OCI-LY1 (cell line): ENCODE measurements at regions not wholly inside any gene's neighbourhood (a gene's known extent, or its start where the extent isn't known, plus 50 kb on each side); places are given as distances from the start of the nearest gene placed in this dataset.

Experiments used
- H2AFZ ChIP-seq: fragments of 200-600 bp; sonication (generic), shearing (Covaris generic); 2 replicates; pipeline ENCODE4 v1.6.0; 2014; ENCODE audit warnings: antibody characterized with exemption, mild to moderate bottlenecking, low read length
- H3F3A ChIP-seq: fragments of 200-600 bp; sonication (generic), shearing (Covaris generic); 2 replicates; pipeline ENCODE4 v1.6.0; 2014; ENCODE audit warnings: mild to moderate bottlenecking, antibody characterized with exemption, low read length, moderate library complexity; ENCODE audit not compliant: insufficient read depth
- H3K27ac ChIP-seq: fragments of 200-600 bp; sonication (generic); 2 replicates; pipeline ENCODE4 v1.5.1; 2014; ENCODE audit warnings: low read length, mixed run types, mild to moderate bottlenecking, low read depth; ENCODE audit not compliant: poor library complexity, severe bottlenecking
- H3K27me3 ChIP-seq: fragments of 200-600 bp; sonication (generic); 2 replicates; pipeline ENCODE4 v1.6.0; 2014; ENCODE audit warnings: antibody characterized with exemption, mild to moderate bottlenecking, low read length, moderate library complexity; ENCODE audit not compliant: insufficient read depth
- H3K36me3 ChIP-seq: fragments of 200-600 bp; sonication (generic); 2 replicates; pipeline ENCODE4 v1.6.1; 2014; ENCODE audit warnings: mild to moderate bottlenecking, antibody characterized with exemption, low read length, moderate library complexity, mixed read lengths; ENCODE audit not compliant: insufficient read depth
- H3K4me1 ChIP-seq: fragments of 200-600 bp; sonication (generic); 2 replicates; pipeline ENCODE4 v1.5.1; 2014; ENCODE audit warnings: mild to moderate bottlenecking, low read length, moderate library complexity; ENCODE audit not compliant: insufficient read depth, severe bottlenecking
- H3K4me2 ChIP-seq: fragments of 200-600 bp; sonication (generic), shearing (Covaris generic); 2 replicates; pipeline ENCODE4 v1.6.1; 2014; ENCODE audit warnings: low read length
- H3K4me3 ChIP-seq: fragments of 200-600 bp; sonication (generic); 2 replicates; pipeline ENCODE4 v1.5.1; 2014; ENCODE audit warnings: low read length, low read depth, mild to moderate bottlenecking, mixed read lengths; ENCODE audit not compliant: poor library complexity, severe bottlenecking
- H3K79me2 ChIP-seq: fragments of 200-600 bp; shearing (Covaris generic); 2 replicates; pipeline ENCODE4 v1.6.1; 2016; ENCODE audit warnings: mixed run types, low read length, mixed read lengths; ENCODE audit not compliant: insufficient read depth
- H3K9ac ChIP-seq: fragments of 200-600 bp; sonication (generic), shearing (Covaris generic); 2 replicates; pipeline ENCODE4 v1.6.1; 2014; ENCODE audit warnings: mild to moderate bottlenecking, low read length, mixed read lengths
- H3K9me2 ChIP-seq: fragments of 200-600 bp; sonication (generic), shearing (Covaris generic); 2 replicates; pipeline ENCODE4 v1.6.1; 2014; ENCODE audit warnings: low read depth, mild to moderate bottlenecking, low read length, mixed read lengths
- H3K9me3 ChIP-seq: fragments of 200-600 bp; shearing (Covaris generic); 2 replicates; pipeline ENCODE4 v1.6.1; 2014; ENCODE audit warnings: low read length, mixed read lengths
- H4K20me1 ChIP-seq: fragments of 200-600 bp; sonication (generic), shearing (Covaris generic); 2 replicates; pipeline ENCODE4 v1.6.0; 2016; ENCODE audit warnings: mild to moderate bottlenecking, low read length; ENCODE audit not compliant: insufficient read depth
- CTCF ChIP-seq: fragments of 200-600 bp; sonication (generic), shearing (Covaris generic); IDR thresholded peaks from 2 replicates; pipeline ENCODE4 v1.5.1; 2017; ENCODE audit warnings: mild to moderate bottlenecking, antibody characterized with exemption, low read length, moderate library complexity, mixed read lengths
- EZH2 ChIP-seq: fragments of 200-600 bp; sonication (generic), shearing (Covaris generic); IDR thresholded peaks from 2 replicates; pipeline ENCODE4 v1.8.0; 2017; ENCODE audit warnings: borderline replicate concordance, mixed run types, mild to moderate bottlenecking, antibody characterized with exemption, low read length, moderate library complexity, mixed read lengths

- no peaks in the 10 kb centered on the region for H3K36me3 ChIP-seq
- no peak for TF ChIP-seq EZH2
- TF ChIP-seq CTCF = no peak
- H4K20me1 ChIP-seq = no peaks in the 10 kb centered on the region
- H3K27me3 ChIP-seq = no peaks in the 10 kb centered on the region
- no peak overlapping the region for H3K4me2 ChIP-seq
- H3F3A ChIP-seq = no peaks in the 10 kb centered on the region
- H3K9me2 ChIP-seq = no peaks in the 10 kb centered on the region
- H3K27ac ChIP-seq = no peak overlapping the region
- no peak overlapping the region for H3K9ac ChIP-seq
- H2AFZ ChIP-seq = no peak overlapping the region
- no peak overlapping the region for H3K4me3 ChIP-seq
- H3K79me2 ChIP-seq = no peaks in the 10 kb centered on the region
- no peaks in the 10 kb centered on the region for H3K4me1 ChIP-seq
- no peaks in the 10 kb centered on the region for H3K9me3 ChIP-seq
Measured at GRCh38 chr10:123552760-123553554, 113.2 kb upstream of the GPR26 start.

GRCh38 chr10:123553810-123554430 is 112.2 kb upstream of the GPR26 start:
- Histone ChIP-seq H3K79me2 (no peaks in the 10 kb centered on the region), H3K9ac (no peak overlapping the region), H3K4me3 (no peak overlapping the region), H3K27ac (no peak overlapping the region), H3K9me2 (no peaks in the 10 kb centered on the region), H3K4me2 (no peak overlapping the region), H3K27me3 (no peaks in the 10 kb centered on the region), H3K4me1 (no peaks in the 10 kb centered on the region), H3K9me3 (no peaks in the 10 kb centered on the region), H4K20me1 (no peaks in the 10 kb centered on the region), H2AFZ (no peak overlapping the region), H3F3A (no peaks in the 10 kb centered on the region), H3K36me3 (no peaks in the 10 kb centered on the region)
- no peak for TF ChIP-seq CTCF
- TF ChIP-seq EZH2 = no peak

- Histone ChIP-seq H3K79me2 (no peaks in the 10 kb centered on the region), H3K4me1 (no peaks in the 10 kb centered on the region), H3K27me3 (no peaks in the 10 kb centered on the region), H3K9me2 (no peaks in the 10 kb centered on the region), H3K36me3 (no peaks in the 10 kb centered on the region), H3K9me3 (no peaks in the 10 kb centered on the region), H2AFZ (no peak overlapping the region), H3K4me2 (no peak overlapping the region), H3K4me3 (no peak overlapping the region), H3K9ac (no peak overlapping the region), H3K27ac (no peak overlapping the region), H4K20me1 (no peaks in the 10 kb centered on the region), H3F3A (no peaks in the 10 kb centered on the region)
- TF ChIP-seq CTCF (no peak), EZH2 (no peak)
Measured at GRCh38 chr10:123554656-123555055, 111.5 kb upstream of the GPR26 start.
